Activated T-cell treated with anti-CD3 and anti-CD28 coated beads, Interleukin-2, amount 50 U/mL, for 72 hours (primary cell): ENCODE measurements at regions not wholly inside any gene's neighbourhood (a gene's known extent, or its start where the extent isn't known, plus 50 kb on each side); places are given as distances from the start of the nearest gene placed in this dataset.
"Not testable (repeated sequence)": the region's sequence is repeated elsewhere in the genome, so short reads cannot be mapped to it uniquely, and the experiment has no call there.

Source experiments
- ATAC-seq, 2 donors: fragments of 150-1000 bp; cut with Tn5 transposase; replicated peaks in 1 of 2; 2 replicates each; pipeline ENCODE4 v1.10.0; 2021; ENCODE audit warnings: moderate library complexity in 2 of 2, mild to moderate bottlenecking in 1 of 2
- DNase-seq, 2 donors: peaks; one replicate each; pipeline ENCODE4 v3.0.0; 2021 to 2022; ENCODE audit warnings: mixed read lengths in 1 of 2
- H3K27ac Mint-ChIP-seq: one replicate; pipeline ENCODE4 v1.8.0; 2022; ENCODE audit warnings: mild to moderate bottlenecking, moderate library complexity, mixed read lengths
- H3K27me3 Mint-ChIP-seq: one replicate; pipeline ENCODE4 v1.8.0; 2022; ENCODE audit warnings: low read depth, mixed read lengths
- H3K36me3 Mint-ChIP-seq, 2 donors: one replicate each; pipeline ENCODE4 v1.8.0; 2022; ENCODE audit warnings: mixed read lengths in 2 of 2, mild to moderate bottlenecking in 1 of 2; ENCODE audit not compliant: insufficient read depth in 2 of 2
- H3K4me1 Mint-ChIP-seq: one replicate; pipeline ENCODE4 v1.8.0; 2022; ENCODE audit warnings: low read depth, mixed read lengths
- H3K4me3 Mint-ChIP-seq, 2 donors: one replicate each; pipeline ENCODE4 v1.8.0; 2022; ENCODE audit warnings: mild to moderate bottlenecking in 2 of 2, mixed read lengths in 2 of 2, moderate library complexity in 2 of 2
- H3K9me3 Mint-ChIP-seq, 2 donors: one replicate each; pipeline ENCODE4 v1.8.0; 2022; ENCODE audit warnings: mixed read lengths in 2 of 2

GRCh38 chr15:91385311-91385710 is 285.3 kb downstream of the SV2B start:
- Mint-ChIP-seq H3K9me3 (peaks cover 0 to 6% of the 10 kb centered on the region in 2 donors), H3K4me3 (no peak overlapping the region), H3K36me3 (no peaks in the 10 kb centered on the region), H3K27me3 (no peaks in the 10 kb centered on the region), H3K27ac (no peak overlapping the region), H3K4me1 (no peaks in the 10 kb centered on the region)
- DNase-seq: no peak
- no peak for ATAC-seq

DNA sequence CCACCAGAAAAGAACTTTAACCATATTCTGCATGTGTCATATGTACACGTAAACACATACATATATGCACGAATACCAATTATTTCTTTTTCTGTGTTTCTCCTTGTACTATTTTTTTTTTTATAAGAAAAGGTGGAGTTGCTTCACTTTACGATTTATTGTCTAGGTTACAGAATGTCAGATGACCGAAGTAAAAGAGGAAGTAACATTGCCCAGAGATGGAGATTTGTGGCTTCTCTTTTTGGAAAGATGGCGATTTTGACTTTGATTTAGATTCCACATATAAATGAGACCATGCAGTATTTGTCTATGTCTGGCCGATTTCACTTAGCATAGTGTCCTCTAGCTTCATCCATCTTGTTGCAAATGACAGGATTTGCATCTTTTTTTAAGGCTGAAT is 293.1 kb downstream of the SV2B start:
- ATAC-seq (no peak), DNase-seq (no peak)
- no peak overlapping the region for H3K27ac Mint-ChIP-seq
- H3K36me3 Mint-ChIP-seq: no peaks in the 10 kb centered on the region
- H3K4me1 Mint-ChIP-seq: no peaks in the 10 kb centered on the region
- peaks cover 0 to 2% of the 10 kb centered on the region in 2 donors for H3K9me3 Mint-ChIP-seq
- H3K4me3 Mint-ChIP-seq: no peak overlapping the region
- no peaks in the 10 kb centered on the region for H3K27me3 Mint-ChIP-seq

GRCh38 chr15:91400481-91400880 is 300.4 kb downstream of the SV2B start:
- ATAC-seq (no peak), DNase-seq (no peak)
- H3K36me3 Mint-ChIP-seq: no peaks in the 10 kb centered on the region
- H3K27me3 Mint-ChIP-seq: no peaks in the 10 kb centered on the region
- no peak overlapping the region for H3K27ac Mint-ChIP-seq
- H3K9me3 Mint-ChIP-seq: peaks cover 0 to 2% of the 10 kb centered on the region in 2 donors
- H3K4me3 Mint-ChIP-seq: no peak overlapping the region
- H3K4me1 Mint-ChIP-seq: no peaks in the 10 kb centered on the region

- H3K9me3 Mint-ChIP-seq: peaks cover 0 to 3% of the 10 kb centered on the region in 2 donors
- H3K27ac Mint-ChIP-seq: no peak overlapping the region
- no peaks in the 10 kb centered on the region for H3K27me3 Mint-ChIP-seq
- ATAC-seq: peak in 1 of 2 donors; percentile 23
- H3K4me3 Mint-ChIP-seq: no peak overlapping the region
- H3K4me1 Mint-ChIP-seq: peaks cover 13% of the 10 kb centered on the region
- no peak for DNase-seq
- no peaks in the 10 kb centered on the region for H3K36me3 Mint-ChIP-seq
These were observed 307.3 kb downstream of the SV2B start for GRCh38 chr15:91407269-91407889.

DNA sequence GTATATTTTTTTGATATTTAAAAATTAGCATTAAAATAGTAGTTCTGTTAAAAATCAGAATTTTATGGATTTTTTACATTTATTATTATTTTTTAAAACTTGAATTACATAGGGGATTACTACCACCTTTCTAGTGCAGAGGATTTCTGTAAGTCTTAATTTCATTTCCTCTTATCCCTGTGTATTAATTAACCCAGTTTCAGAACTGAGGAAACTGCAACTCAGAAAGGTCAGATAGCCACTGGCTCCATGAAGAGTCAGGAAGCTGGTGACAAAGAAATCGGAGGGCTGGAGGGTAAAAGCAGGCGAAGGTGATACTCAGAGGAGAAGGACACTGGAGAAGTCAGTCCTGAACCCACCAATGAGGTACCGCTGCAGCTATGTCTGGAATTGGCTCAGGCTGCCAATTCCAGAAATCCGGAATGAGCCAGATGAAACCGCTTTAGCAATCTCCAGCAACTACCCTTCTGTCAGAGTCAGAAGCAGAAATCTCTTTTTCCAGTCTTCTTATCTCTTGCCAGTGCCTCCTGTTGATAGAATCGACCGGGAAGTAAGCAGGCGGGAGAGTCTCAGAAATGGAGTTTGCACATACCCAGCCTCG is 308.5 kb downstream of the SV2B start:
- DNase-seq: no peak
- H3K27ac Mint-ChIP-seq: no peak overlapping the region
- no peak for ATAC-seq
- peaks cover 0 to 3% of the 10 kb centered on the region in 2 donors for H3K9me3 Mint-ChIP-seq
- H3K4me1 Mint-ChIP-seq: peaks cover 13% of the 10 kb centered on the region
- no peak overlapping the region for H3K4me3 Mint-ChIP-seq
- H3K36me3 Mint-ChIP-seq: no peaks in the 10 kb centered on the region
- H3K27me3 Mint-ChIP-seq: no peaks in the 10 kb centered on the region

DNA sequence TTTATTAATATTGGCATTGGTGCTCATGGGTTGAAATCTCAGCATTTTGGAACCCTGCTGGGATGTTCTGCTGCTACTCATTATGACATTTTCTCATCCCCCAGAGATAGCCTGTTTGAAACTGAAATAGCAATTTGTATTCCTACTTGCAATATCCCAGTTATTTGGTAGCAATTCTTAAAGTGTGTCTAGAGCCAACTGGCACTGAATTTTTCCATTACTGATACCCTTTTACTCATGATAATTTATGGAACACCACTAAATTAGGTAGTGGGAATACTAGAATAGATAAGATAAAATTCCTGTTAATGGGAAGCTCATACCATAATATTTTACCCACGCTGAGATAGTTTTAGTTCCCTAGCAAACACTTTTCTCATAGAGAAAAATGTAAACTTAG is 309.3 kb downstream of the SV2B start:
- Mint-ChIP-seq H3K36me3 (peaks cover 0 to 1% of the 10 kb centered on the region in 2 donors), H3K4me3 (no peak overlapping the region), H3K4me1 (peaks cover 13% of the 10 kb centered on the region), H3K27me3 (no peaks in the 10 kb centered on the region), H3K9me3 (peaks cover 0 to 3% of the 10 kb centered on the region in 2 donors), H3K27ac (no peak overlapping the region)
- DNase-seq (no peak), ATAC-seq (no peak)

DNA sequence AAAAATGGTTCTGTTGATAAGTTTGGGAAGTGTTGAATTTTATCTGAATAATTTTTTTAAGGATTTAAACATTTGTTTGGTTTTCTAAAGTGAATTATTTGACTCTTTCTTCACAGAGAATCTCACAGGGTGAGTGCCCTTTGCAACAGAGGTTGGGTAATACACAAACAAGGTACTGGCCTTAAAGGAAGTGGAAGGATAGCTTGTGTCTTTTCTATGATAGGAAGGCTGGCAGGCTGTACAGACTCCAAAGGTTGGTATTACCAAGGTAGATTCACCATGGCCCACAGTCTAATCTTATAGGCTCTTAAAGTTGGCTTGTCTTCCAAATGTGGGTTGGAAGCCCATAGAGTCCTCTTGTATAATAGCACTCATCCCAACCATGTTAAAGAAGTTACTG is 311.5 kb downstream of the SV2B start:
- Mint-ChIP-seq H3K27ac (no peak overlapping the region), H3K9me3 (peaks cover 0 to 3% of the 10 kb centered on the region in 2 donors), H3K4me1 (peaks cover 13% of the 10 kb centered on the region), H3K27me3 (no peaks in the 10 kb centered on the region), H3K36me3 (peaks cover 0 to 1% of the 10 kb centered on the region in 2 donors), H3K4me3 (no peak overlapping the region)
- DNase-seq: no peak
- no peak for ATAC-seq

DNA sequence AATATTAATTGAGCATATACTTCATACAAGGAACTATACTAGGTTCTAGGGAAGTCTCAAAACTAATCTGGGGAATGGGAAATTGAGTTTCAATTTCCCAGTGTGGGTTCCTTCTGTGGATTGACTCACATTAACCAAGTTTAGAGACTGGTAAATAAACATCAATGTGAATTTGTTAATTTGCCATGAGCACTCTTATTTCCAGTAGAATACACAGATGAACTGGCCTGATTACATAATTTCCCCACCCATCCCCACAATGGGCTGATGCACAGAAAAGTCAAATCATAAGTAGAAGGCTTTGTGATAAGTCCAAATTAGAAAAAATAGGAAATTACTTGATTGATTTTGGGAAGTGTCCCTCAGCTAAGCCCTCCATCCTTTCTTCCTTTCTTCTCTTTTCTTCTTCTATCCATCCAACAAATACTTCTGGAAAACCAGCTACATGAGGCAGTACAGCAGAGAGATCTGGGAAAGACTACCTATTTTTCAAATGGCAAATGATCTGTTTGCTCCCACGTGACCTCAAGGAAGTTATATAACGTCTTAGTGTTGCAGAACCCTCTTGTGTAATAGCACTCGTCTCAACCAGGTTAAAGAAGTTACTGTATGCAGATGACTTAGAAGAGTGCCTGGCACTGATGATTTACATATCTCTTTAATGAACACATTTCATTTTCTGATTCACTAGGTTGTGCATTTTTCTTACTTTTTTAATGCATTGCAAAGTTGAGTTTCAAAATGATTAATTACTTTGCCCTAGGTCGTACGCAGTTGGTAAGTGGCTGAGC is 312.3 kb downstream of the SV2B start:
- no peaks in the 10 kb centered on the region for H3K27me3 Mint-ChIP-seq
- peak in 1 of 2 donors; percentile 21 for ATAC-seq
- H3K4me1 Mint-ChIP-seq: peaks cover 9% of the 10 kb centered on the region
- peaks cover 0 to 3% of the 10 kb centered on the region in 2 donors for H3K9me3 Mint-ChIP-seq
- no peak overlapping the region for H3K4me3 Mint-ChIP-seq
- DNase-seq: no peak
- no peak overlapping the region for H3K27ac Mint-ChIP-seq
- peaks cover 0 to 1% of the 10 kb centered on the region in 2 donors for H3K36me3 Mint-ChIP-seq

GRCh38 chr15:91413142-91413541 is 313.1 kb downstream of the SV2B start:
- DNase-seq (no peak), ATAC-seq (no peak)
- H3K4me1 Mint-ChIP-seq: peaks cover under 1% of the 10 kb centered on the region
- H3K36me3 Mint-ChIP-seq: peaks cover 0 to 1% of the 10 kb centered on the region in 2 donors
- H3K27ac Mint-ChIP-seq: no peak overlapping the region
- H3K27me3 Mint-ChIP-seq: no peaks in the 10 kb centered on the region
- H3K9me3 Mint-ChIP-seq: peaks cover 0 to 3% of the 10 kb centered on the region in 2 donors
- no peak overlapping the region for H3K4me3 Mint-ChIP-seq

DNA sequence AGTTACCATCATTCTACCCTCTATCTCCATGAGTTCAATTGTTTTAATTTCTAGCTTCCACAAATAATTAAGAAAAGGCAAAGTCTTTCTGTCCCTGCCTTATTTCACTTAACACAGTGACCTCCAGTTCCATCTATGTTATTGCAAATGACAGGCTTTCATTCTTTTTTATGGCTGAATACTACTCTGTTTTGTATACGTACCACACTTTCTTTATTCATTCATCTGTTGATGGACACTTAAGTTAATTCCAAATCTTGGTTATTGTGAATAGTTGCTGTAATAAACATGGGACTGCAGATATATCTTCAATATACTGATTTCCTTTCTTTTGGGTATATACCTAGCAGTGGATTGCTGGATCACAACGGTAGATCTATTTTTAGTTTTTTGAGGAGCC is 314.1 kb downstream of the SV2B start:
- no peak for DNase-seq
- Mint-ChIP-seq H3K27me3 (no peaks in the 10 kb centered on the region), H3K4me3 (no peak overlapping the region), H3K4me1 (no peaks in the 10 kb centered on the region), H3K36me3 (peaks cover 0 to 1% of the 10 kb centered on the region in 2 donors), H3K27ac (no peak overlapping the region), H3K9me3 (peaks cover 0 to 3% of the 10 kb centered on the region in 2 donors)
- ATAC-seq: no peak

DNA sequence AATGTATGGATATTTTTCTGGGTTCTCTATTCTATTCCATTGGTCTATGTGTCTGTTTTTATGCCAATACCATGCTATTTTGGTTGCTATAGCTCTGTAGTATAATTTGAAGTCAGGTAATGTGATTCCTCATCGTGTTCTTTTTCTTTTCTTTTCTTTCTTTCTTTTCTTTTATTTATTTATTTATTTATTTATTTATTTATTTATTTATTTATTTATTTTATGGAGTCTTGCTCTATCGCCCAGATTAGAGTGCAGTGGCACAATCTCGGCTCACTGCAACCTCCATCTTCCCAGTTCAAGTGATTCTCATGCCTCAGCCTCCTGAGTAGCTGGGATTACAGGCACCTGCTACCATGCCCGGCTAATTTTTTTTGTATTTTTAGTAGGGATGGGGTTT is 315.2 kb downstream of the SV2B start:
- not testable (repeated sequence) for H3K4me3 Mint-ChIP-seq, H3K9me3 Mint-ChIP-seq, H3K27me3 Mint-ChIP-seq, DNase-seq, H3K4me1 Mint-ChIP-seq, ATAC-seq, H3K27ac Mint-ChIP-seq, H3K36me3 Mint-ChIP-seq

GRCh38 chr15:91420689-91421088 is 320.6 kb downstream of the SV2B start:
- Mint-ChIP-seq H3K27ac (no peak overlapping the region), H3K9me3 (no peaks in the 10 kb centered on the region), H3K27me3 (no peaks in the 10 kb centered on the region), H3K4me1 (no peaks in the 10 kb centered on the region), H3K36me3 (no peaks in the 10 kb centered on the region), H3K4me3 (no peak overlapping the region)
- ATAC-seq (no peak), DNase-seq (no peak)

DNA sequence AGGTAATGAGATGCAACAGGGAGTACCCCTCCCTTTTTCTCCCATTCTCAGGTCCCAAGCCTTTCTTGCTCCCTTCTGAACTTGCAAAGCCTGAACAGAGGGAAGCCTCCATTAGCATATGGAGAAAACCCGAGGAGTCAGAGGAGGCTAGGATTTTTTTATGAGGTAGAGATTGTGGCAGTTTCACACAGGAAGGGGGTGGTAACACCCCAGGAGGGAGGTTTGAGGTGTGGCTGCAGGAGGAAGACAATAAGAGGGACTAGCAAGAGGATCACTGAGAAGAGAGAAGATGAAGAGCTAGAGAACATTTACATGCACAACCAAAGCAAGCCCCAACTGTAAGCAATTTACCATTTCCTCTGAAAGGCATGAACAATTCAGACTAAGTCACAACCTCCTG is 322.7 kb downstream of the SV2B start:
- Mint-ChIP-seq H3K27ac (no peak overlapping the region), H3K4me3 (no peak overlapping the region), H3K27me3 (no peaks in the 10 kb centered on the region), H3K9me3 (no peaks in the 10 kb centered on the region), H3K36me3 (no peaks in the 10 kb centered on the region), H3K4me1 (peaks cover 7% of the 10 kb centered on the region)
- peak in 1 of 2 donors; percentile 21 for ATAC-seq
- DNase-seq: no peak
